GM18517 (cell line): ENCODE measurements at regions not wholly inside any gene's neighbourhood (a gene's known extent, or its start where the extent isn't known, plus 50 kb on each side); places are given as distances from the start of the nearest gene placed in this dataset.

ENCODE experiments used
- ATAC-seq: cut with Tn5 transposase; IDR thresholded peaks from one replicate; pipeline ENCODE4 v1.9.1; 2021; ENCODE audit warnings: mild to moderate bottlenecking, moderate library complexity; ENCODE audit not compliant: unreplicated experiment

DNA sequence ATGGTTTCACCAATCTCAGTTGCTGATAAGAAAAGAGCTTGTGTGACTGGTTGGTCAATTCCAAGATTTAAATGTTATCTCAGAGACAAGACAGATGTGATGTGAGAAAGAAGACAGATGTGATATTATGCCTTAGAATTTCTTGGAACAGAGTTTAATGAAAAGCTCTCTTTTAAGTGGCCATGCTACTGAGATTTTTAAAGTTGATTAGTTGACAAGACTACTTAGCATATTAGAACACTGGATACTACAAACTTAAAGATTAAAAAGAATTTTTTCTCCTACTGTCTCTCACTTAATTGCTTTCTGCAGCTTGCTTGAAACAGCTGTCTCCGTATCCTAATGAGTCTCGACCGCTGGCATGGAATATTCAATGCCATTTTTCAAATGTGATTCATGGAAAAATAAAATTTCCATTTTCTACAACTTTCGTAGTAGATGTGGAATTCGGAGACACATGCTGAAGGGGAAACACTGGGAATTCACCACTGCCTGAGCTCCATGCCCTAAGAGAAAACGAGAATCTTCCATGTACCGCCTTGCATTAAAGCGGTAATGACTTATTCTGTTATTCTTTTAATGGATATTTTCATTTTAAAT is 634.2 kb upstream of the SETBP1 start:
- no peak for ATAC-seq

DNA sequence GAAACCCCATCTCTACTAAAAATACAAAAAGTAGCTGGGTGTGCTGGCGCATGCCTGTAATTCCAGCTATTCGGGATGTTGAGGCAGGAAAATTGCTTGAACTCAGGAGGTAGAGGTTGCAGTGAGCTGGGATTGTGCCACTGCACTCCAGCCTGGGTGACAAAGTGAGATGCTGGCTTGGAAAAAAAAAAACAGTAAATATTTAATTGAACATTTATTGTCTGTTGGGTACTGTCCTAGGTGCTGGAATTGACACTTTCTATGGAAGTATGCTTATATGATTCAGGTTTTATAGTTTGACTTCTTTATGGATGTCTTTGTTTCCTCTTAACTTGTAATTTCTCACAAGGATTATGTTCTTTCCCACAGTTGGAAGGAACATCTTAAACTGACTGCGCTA is 633.1 kb upstream of the SETBP1 start:
- ATAC-seq: no peak

DNA sequence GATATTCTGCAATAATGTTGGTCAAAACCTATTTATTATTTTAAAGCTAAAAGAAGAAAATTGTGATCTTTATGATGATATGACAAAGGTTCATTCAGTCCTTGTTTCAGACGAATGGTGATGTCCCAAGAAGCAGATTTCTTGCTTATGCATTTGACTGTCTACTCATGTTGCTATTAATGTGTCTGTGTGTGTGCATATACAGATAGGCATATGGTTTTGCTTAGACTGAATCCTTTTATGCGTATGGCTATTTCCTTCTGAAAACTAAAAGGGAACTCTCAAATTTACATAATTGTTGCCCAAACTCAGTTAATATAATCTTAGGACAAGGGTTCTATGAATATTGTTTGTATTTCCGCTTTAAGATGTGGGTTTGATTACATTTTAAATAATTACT is 632.3 kb upstream of the SETBP1 start:
- ATAC-seq: no peak

DNA sequence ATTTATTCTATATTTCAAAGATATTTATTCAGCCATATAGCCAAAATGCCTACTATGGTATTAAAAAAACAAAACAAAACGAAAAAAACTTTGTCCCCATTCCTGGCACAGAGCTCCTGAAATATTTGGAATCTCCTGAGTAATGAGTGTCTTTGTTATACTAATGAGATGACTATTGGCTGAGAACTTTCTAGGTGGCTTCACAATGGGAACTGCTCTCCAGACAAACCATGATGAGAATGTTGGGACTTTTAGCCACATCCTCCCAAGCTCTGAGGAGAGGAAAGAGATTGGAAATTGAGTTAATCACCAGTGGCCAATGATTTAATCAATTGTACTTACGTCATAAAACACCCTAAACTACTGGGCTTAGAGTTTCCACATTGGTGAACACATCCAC is 631.8 kb upstream of the SETBP1 start:
- no peak for ATAC-seq

DNA sequence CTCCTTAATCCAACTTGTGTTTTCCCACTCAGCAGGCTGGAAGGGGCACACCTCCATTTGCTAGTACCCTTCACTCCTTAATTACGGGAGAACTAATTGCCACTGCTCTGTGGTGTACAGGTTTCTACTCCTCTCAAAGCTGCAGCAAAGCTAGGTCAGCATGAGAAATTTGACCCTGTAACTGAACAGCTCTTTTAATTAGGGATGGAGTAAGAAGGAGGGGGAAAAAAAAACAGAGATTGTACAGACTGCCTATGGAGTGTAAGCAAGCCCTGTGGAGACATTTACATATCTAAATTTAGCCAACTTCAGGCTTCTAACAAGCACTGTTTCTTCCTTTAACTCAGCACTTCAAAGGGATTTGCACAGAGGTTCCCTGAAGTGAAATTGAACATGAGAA is 629.7 kb upstream of the SETBP1 start:
- no peak for ATAC-seq

DNA sequence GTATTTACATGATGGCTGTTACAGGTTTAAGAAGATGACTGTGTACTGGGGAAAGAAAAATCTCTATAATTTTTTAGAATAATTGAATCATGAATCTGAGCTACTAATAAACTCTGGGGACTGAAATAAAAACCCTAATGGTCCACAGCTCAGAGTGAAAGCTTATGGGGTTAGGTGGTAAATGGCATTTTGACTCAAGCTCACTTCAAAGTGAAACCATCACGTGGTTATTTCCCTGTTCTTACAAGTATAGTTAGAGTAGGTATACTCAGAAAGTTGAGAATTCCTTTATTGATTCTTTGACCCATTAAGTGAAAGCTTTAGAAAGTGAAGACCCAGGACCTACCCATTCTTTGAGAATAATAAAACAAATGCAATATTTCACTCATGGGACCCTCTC is 626.2 kb upstream of the SETBP1 start:
- no peak for ATAC-seq

DNA sequence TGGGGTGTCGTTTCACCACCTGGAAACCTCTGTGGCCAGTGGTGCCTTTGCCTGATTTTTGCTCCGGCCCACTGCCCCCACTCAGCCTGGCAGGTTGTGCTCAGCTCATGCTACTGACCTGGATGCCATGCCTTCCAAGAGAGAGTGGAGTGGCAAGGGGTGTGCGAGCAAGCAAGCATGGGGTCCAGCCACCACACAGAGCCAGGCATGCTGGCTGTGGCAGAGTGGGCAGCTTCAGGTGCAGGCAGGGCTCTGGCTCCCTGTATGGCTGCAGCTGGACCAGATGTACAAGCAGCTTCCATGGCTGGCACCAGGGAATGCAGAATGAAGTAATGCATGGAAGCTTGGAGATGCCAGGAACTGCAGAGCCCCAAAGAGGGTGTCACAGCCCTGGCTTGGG is 620.5 kb upstream of the SETBP1 start:
- no peak for ATAC-seq

DNA sequence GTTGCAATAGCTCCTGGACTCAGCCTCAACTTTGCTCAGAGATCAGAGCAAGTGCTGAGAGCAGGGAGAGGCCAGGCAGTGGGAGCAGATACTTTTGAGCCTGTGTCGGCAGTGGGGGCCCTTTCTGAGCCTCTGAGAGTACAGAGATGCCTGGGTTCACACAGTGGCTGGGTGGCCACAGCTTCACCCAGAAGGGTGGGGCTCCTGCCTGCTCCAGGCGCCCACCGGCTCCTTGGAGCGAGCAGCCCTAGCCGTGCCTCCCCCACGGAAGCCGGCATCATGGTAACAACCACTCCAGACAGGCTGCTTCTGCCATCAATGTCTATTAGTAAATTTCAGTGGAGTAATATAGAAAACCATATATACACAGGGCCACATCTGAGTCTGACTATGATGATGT is 619.2 kb upstream of the SETBP1 start:
- ATAC-seq: no peak

DNA sequence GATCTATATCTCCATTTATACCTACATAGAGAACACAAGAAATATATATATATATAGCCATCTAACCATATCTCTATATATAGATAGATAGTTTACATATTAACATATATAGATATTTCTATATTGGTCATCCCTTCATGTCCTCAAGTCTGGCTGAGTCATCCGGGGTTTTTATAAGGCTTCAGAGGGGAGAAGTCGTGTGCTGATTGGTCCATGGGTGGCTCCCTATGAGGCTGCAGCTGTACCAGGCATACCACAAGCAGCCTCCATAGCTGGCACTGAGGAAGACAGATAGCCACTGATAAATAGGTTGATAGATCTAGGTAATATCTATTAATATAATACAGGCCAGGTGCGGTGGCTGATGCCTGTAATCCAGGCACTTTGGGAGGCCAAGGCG is 618.3 kb upstream of the SETBP1 start:
- peak; percentile 52 for ATAC-seq

DNA sequence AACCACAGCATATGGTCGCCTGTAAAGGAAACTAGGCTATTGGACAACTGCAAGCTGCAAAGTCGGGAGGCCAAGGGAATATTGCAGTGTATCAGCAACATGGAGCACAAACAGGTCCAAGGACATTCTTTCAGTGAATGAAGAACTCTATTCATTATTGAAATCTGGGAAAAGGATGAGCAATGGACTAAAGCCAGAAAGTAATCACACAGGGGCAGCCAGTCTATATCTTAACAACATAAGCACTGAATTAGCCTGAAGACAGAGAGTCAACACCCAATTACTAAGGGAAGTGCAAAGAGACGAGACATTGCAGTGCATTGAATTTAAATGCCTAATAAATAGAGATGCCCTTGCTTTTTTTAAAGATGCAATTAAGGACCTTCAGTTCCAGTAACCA is 615.5 kb upstream of the SETBP1 start:
- no peak for ATAC-seq

DNA sequence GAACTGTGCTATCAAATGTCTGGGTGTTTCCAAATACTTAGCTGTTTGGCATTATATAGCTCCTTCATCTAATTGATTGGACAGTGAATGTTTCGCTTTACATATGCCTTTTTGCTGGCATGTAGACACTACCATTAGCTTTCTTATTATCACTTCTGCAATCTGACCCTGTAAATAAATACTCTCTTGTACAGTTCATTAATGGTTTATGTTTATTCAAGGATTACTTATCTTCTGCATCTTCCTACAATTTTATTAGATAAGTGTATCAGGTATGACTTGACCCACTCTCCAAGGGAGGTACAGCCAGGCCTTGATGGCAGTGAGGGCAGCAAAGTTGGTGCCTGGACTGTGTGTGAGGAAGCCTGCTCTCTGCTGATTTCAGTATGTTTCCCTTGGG is 614.1 kb upstream of the SETBP1 start:
- ATAC-seq: no peak

DNA sequence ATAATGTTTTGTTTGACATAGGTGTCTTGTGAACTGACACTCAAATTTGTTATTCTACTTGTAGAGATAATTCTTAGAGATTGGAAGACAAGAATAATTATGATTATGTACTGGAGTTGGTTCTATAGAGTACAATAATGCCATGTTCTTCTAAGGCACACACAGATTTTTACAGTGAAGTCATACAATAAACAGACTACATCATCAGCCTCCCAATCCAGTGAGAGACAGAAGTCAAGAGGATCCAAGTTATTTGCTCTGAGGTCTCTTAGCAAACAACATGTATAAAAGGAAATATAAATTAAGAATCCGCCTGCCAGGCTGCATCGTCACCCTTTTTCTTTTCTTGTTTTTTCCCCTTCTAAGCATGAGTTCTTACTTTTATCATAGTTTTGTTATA is 613.5 kb upstream of the SETBP1 start:
- ATAC-seq: no peak

DNA sequence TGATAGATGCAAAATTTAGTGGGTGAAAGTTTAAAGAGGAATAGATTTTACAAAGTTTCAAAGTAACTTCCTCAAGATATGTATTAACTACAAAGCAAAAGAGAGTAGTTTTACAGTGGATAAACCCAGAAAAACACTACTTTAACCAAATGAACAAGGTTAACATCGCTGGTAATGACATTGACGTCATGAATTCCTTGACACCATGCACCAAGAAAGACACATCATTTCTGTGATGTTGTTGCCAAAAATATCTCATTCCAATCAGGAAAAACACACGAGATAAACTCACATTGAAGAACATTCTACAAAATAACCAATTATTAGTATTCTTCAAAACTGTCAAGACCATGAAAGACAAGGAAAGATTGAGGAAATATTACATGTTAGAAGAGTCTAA is 605.6 kb upstream of the SETBP1 start:
- ATAC-seq: no peak

DNA sequence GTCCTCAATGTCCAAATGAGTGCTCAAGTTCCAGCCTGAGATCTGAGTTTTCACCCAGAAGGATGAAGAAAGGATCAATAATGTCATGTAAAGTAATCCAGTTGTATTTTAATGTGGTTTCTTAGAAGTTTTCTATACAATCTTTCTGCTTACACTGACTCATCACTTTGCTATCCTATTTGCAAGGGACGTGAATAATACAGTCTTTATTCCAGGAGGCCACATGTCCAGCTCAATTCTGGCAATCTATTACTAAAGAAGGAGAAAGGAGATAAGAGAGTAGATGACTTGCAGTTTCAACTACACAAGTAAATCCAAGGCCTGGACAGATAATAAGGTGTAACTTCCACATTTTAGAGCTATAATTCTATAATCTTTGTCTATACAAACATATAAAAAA is 601.1 kb upstream of the SETBP1 start:
- ATAC-seq: no peak

DNA sequence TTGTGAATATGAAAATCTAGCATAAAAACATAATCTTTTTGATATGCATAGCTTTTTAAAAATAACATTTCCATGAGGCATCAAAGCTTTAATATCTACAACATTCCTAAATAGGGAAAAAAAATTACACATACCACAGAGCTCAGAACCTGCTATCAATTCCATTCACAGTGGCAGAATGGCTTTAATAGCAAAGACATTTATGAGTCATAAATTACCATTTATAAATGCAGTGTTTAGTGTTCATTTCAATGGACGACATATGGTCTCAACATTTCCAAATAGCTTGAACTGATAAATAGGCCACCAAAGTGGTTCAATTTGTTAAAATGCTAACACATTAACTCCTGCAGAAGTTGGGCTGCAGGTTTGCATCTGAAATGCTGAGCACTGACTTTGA is 600.6 kb upstream of the SETBP1 start:
- ATAC-seq: no peak

DNA sequence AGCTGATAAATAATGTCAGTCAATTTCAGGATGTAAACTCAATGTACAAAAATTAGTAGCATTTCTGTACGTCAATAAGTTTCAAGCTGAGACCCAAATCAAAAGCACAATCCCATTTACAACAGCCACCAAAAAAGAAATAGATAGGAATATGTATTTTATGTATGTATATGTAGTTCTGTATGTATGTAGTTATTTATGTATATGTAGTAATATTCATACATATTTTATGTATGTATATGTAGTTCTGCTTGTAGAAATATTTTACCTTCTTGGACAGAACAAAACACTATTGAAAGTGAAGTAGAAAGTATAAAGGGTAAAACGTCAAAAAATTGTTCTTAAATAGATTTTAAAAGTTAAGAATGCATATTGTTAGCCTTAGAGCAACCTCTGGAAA is 591.0 kb upstream of the SETBP1 start:
- ATAC-seq: no peak

DNA sequence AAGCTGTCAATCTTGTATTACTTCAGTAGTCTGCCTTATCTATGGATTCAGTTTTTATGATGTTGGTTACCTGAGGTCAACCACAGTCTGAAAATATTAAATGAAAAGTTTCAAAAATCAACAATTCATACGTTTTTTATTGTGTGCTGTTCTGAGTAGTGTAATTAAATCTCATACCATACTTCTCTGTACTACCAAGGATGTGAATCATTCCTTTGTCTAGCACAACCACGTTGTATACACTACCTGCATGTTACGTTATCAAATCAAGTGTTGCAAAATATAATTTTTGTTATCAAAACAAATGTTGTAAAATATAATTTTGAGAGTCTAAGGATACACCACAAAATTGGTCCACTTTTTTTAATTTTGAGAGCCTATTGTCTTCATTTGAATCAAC is 590.2 kb upstream of the SETBP1 start:
- ATAC-seq: no peak

DNA sequence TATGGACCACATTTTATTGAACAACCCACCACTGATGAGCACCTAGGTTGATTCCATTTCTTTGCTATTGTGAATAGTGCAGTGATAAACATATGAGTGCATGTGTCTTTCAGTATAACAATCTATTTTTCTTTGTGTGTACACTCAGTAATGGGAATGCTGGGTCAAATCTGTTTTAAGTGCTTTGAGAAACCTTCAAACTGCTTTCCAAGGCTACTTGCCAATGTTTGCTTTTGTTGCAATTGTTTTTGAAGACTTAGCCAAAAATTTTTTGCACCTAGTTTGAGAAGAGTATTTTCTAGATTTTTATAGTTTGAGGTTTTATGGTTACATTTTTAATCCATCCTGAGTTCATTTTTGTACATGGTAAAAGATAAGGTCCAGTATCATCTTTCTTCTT is 587.4 kb upstream of the SETBP1 start:
- ATAC-seq: no peak

DNA sequence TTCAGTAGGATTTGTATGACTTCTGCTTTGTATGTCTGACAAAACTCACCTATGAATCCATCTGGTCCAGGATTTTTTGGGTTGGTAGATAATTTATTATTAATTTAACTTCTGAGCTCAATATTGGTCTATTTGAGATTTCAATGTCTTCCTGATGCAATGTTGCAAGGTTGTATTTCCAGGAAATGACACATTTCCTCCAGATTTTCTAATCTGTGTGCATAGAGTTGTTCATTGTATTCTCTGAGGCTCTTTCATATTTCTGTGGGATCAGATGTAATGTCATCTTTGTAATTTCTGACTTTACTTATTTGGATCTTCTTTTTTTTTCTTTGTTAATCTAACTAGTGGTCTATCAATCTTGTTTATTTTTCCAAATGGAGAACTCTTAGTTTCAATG is 584.7 kb upstream of the SETBP1 start:
- no peak for ATAC-seq

DNA sequence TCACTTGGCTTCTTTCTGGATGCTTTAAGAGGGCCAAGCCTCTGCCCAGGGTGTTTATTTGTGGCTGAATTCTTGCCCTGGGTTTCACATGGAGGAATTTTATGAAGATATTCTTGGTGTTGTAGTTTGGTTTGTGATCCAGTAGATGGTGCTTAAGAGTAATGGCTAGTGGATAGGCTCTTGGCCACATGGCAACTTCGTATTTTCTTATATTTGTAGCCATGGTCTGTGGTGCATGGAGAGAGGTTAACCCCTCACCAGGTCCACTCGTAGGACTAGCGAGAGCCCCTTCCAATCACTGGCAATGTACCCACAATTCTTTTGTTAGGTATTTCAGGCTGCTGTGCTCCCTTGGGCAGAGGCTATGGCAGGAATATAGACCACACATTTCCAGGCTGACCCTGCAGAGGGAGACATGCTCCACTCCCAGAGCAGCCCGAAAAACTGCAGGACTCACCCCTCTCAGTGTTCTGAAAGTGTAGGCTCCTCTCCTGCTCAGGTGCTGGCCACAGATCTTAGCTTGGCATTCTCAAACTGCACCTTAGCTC is 582.1 kb upstream of the SETBP1 start:
- ATAC-seq: no peak

DNA sequence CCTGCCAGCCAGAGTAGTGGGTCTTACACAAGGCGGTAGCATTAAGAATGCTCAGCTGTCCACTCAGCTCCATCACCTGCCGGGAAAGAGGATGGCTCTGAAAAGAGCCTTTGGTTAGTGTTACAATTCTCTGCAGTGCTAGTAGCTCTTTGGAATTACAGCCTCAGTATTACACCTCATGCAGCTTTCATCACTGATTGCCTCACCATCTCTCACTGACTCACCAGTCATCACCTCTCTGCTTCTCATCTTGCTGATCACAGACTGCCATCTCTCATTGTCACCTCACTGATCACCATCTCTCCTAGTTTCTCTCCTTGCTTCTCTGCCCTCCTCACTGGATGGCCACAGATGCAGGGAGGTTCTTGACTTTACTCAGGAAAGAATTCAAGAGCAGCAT is 573.5 kb upstream of the SETBP1 start:
- no peak for ATAC-seq

DNA sequence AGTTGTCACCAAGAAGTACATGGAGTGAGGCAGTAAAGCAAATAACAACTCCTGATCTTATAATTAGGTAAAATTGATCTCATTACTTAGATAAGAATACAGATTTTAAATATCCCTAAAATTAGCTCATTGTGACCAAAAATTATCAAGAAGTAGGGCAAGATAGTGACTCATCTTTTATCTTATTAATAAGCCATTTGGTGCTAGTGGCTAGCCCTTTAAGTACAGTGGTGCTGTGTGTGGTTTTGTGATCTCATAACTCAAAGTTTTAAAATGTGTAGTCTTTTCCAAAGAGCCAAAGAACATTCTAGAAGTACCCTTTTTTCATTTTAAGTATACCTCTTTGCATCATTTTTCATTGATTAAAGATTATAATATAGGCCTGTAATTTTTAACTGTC is 569.4 kb upstream of the SETBP1 start:
- ATAC-seq: no peak

DNA sequence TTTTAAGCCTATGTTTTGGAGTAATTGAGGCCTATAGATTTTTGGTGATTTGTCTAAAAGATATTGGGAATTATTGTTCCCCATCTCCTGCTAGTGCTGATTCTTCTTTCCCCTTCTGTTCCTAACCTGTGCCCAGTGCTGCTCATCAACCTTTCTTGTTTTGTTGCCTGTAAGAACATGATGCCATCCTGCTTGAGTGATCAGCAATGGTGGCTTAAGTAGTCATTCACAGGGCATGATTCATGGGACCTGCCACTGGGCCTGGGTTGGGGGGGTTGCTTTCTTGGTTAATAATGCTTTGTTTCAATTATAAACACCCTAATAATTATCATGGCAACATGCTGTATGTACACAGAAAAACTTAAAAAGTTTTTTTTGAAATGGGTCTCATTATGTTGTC is 562.9 kb upstream of the SETBP1 start:
- ATAC-seq: no peak

DNA sequence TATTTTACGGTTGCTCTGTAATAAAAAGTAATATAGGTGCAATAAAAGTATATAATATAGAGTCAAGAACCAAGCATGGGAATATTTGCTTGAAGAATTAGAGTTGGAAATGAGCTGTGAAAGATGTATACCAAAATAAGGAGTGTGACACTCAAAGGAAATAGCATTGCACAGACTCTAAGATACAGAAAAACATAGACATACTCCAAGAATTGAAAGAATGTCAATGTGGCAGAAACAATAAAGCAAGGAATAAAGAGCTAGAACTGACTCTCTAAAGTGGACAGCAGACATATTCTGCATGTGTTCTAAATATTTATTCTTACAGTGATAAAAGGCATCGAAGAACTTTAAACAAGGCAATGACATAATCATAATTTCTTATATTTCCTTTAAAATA is 561.1 kb upstream of the SETBP1 start:
- ATAC-seq: no peak
